ENCODE measurements at regions not wholly inside any gene's neighbourhood (a gene's known extent, or its start where the extent isn't known, plus 50 kb on each side); places are given as distances from the start of the nearest gene placed in this dataset.
"Not testable (repeated sequence)": the region's sequence is repeated elsewhere in the genome, so short reads cannot be mapped to it uniquely, and the experiment has no call there.

DNA sequence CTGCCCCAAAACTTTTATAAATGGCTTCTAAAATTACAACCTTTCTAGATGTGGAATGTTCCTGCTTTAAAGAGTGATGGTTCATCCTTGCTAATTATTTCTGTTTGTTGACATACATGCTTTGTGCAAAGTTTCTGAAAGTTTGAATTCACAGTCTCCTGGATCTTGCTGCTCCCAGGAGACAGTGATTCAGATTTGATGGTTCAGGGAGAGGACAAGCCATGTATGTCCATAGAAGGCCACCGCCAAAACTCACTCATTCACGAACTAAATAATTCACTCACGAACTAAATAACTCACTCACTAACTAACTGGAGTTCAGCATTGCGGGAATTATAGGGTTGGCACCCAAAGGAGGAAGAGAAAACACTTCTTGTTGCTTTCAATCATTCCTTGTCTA lies 416.5 kb upstream of the ZEB2 start:
- DNase-seq (ENCODE audit: low read depth), result no peak
- H3K4me3 ChIP-seq (ENCODE audit: low read depth, low read length), result no peak overlapping the region

DNA sequence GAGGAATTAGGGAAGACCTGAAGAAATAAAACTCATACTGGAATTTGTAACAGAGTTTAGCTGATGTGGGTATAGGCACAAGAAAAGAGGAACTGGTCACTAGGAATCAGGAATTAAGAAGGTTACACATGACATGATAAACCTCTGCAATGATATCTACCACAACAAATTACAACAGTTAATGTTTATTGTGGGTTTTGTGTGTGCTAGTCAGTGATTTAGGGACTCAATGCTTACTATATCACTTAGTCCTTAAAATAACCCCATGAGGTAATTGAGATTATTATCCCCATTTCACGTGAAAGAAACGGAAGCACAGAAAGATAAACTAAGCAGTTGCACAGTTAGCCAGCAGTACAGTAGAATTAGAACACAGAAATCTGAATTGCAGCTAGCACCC lies 415.8 kb upstream of the ZEB2 start:
- no peak for DNase-seq (ENCODE audit: low read depth)
- no peak overlapping the region for H3K4me3 ChIP-seq (ENCODE audit: low read depth, low read length)

GRCh38 chr2:144935191-144935590 lies 415.3 kb upstream of the ZEB2 start:
- DNase-seq (ENCODE audit: low read depth), result no peak
- no peak overlapping the region for H3K4me3 ChIP-seq (ENCODE audit: low read depth, low read length)

- no peak overlapping the region for H3K4me3 ChIP-seq (ENCODE audit: low read depth, low read length)
- DNase-seq (ENCODE audit: low read depth), result no peak
Measured at GRCh38 chr2:144931960-144932359, 412.0 kb upstream of the ZEB2 start.

DNA sequence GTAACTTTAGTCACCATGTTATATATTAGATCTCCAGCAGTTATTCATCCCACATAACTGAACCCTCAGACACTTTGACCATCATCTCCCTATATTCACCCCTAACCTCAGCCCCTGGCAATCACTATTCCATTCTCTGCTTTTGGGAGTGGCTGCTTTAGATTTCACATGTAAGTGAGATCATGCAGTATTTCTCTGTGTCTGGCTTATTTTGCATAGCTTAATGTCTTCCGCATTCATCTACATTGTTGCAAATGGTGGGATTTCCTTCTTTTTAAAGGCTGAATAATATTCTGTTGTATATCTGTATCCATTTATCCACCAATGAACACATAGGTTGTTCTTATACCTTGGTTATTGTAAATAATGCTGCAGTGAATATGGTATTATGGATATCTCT lies 411.6 kb upstream of the ZEB2 start:
- H3K4me3 ChIP-seq (ENCODE audit: low read depth, low read length), result no peak overlapping the region

GRCh38 chr2:144927429-144927828 lies 407.5 kb upstream of the ZEB2 start:
- H3K4me3 ChIP-seq (ENCODE audit: low read depth, low read length), result no peak overlapping the region
- DNase-seq (ENCODE audit: low read depth), result no peak

More for the DNA sequence above, 411.6 kb upstream of the ZEB2 start:
- no peak for DNase-seq (ENCODE audit: low read depth)

- DNase-seq (ENCODE audit: low read depth), result no peak
- H3K4me3 ChIP-seq (ENCODE audit: low read depth, low read length), result no peak overlapping the region
Measured at GRCh38 chr2:144925886-144926285, 406.0 kb upstream of the ZEB2 start.

DNA sequence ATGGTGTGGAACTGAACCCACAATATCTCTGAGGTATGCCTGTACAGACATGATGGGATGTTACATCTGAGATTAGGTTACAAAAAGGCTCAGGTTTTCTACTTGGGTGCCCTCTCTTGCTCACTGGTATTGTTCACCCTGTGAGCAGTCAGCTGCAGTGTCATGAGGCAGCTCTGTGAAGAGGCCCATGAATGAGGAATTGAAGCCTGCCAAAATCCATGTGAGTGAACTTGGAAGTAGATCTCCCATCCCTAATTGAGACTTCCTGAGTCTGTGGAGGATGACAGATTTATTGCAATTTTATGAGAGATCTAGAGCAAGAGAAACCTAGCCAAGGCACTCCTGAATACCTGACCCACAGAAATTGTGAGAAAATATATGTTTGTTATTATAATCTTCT lies 404.9 kb upstream of the ZEB2 start:
- no peak for DNase-seq (ENCODE audit: low read depth)
- H3K4me3 ChIP-seq (ENCODE audit: low read depth, low read length), result no peak overlapping the region

DNA sequence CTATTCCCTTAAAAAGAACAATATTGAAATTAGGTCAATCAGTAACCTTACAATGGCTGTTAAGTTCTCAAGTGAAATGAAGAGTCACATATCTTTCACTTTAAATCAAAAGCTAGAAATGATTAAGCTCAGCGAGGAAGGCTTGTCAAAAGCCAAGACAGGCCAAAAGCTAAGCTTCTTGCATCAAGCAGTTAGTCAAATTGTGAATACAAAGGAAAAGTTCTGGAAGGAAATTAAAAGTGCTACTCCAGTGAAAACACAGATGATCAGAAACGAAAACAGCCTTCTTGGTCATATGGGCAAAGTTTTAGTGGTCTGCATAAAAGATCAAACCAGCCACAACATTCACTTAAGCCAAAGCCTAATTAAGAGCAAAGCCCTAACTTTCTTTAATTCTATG lies 402.6 kb upstream of the ZEB2 start:
- no peak overlapping the region for H3K4me3 ChIP-seq (ENCODE audit: low read depth, low read length)

GRCh38 chr2:144920755-144921530 lies 401.0 kb upstream of the ZEB2 start:
- no peak for DNase-seq (ENCODE audit: low read depth)
- H3K4me3 ChIP-seq (ENCODE audit: low read depth, low read length), result no peak overlapping the region

More for the DNA sequence above, 402.6 kb upstream of the ZEB2 start:
- no peak for DNase-seq (ENCODE audit: low read depth)

- no peak for DNase-seq (ENCODE audit: low read depth)
- no peak overlapping the region for H3K4me3 ChIP-seq (ENCODE audit: low read depth, low read length)
Measured at GRCh38 chr2:144914622-144915318, 394.9 kb upstream of the ZEB2 start.

- no peak overlapping the region for H3K4me3 ChIP-seq (ENCODE audit: low read depth, low read length)
Measured at GRCh38 chr2:144914113-144914512, 394.2 kb upstream of the ZEB2 start.

GRCh38 chr2:144912206-144912605 lies 392.3 kb upstream of the ZEB2 start:
- DNase-seq (ENCODE audit: low read depth), result no peak
- no peak overlapping the region for H3K4me3 ChIP-seq (ENCODE audit: low read depth, low read length)

More at GRCh38 chr2:144914113-144914512, 394.2 kb upstream of the ZEB2 start:
- no peak for DNase-seq (ENCODE audit: low read depth)

DNA sequence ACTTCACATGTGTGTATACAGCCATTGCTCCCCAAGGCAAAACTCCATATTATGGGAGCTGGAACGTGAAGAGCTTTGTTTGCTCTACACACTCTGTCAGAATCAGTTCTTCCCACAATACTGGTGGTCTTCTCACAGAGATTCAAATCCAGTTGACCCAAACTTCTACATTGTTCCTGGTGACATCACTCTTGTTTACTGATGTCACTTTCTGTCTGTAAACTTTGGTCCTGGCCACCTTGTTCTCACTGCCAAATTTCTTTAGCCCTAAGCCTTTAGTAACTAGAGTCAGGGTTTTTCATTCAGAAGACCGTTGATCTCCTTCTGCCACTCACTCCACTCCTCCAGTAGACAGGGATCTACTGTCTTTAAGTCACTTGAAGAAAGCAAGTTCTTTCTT lies 386.0 kb upstream of the ZEB2 start:
- H3K4me3 ChIP-seq (ENCODE audit: low read depth, low read length), result no peak overlapping the region
- no peak for DNase-seq (ENCODE audit: low read depth)

GRCh38 chr2:144904612-144905011 lies 384.7 kb upstream of the ZEB2 start:
- DNase-seq (ENCODE audit: low read depth), result no peak
- H3K4me3 ChIP-seq (ENCODE audit: low read depth, low read length), result no peak overlapping the region

DNA sequence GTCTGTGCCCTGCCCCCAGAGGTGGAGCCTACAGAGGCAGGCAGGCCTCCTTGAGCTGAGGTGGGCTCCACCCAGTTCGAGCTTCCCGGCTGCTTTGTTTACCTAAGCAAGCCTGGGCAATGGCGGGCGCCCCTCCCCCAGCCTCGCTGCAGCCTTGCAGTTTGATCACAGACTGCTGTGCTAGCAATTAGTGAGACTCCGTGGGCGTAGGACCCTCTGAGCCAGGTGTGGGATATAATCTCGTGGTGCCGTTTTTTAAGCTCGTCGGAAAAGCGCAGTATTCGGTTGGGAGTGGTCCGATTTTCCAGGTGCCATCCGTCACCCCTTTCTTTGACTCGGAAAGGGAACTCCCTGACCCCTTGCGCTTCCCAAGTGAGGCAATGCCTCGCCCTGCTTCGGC lies 383.1 kb upstream of the ZEB2 start:
- H3K4me3 ChIP-seq (ENCODE audit: low read depth, low read length); DNase-seq (ENCODE audit: low read depth): not testable (repeated sequence)

GRCh38 chr2:144901386-144901785 lies 381.5 kb upstream of the ZEB2 start:
- DNase-seq (ENCODE audit: low read depth); H3K4me3 ChIP-seq (ENCODE audit: low read depth, low read length): not testable (repeated sequence)

- DNase-seq (ENCODE audit: low read depth), result no peak
- H3K4me3 ChIP-seq (ENCODE audit: low read depth, low read length), result no peak overlapping the region
Measured at GRCh38 chr2:144896341-144896740, 376.4 kb upstream of the ZEB2 start.

GRCh38 chr2:144894612-144895599 lies 375.0 kb upstream of the ZEB2 start:
- no peak for DNase-seq (ENCODE audit: low read depth)
- no peak overlapping the region for H3K4me3 ChIP-seq (ENCODE audit: low read depth, low read length)

DNA sequence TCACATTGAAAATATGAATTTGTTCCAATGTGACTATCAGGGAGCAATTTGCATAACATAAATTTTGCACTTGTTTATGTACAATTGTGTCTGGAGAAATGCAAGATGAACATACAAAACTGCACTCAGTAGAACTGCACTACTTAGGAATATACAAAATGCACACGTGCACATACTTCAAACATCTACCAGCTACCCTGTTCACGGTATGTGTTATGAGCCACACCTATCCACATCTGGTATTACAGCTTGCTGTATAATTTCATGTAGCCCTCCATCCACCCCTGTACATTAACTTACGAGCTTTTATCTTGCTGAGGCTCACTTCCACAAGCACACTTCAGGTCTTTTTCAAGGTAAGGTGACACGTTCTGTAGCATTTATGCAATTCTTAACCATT lies 373.5 kb upstream of the ZEB2 start:
- no peak for DNase-seq (ENCODE audit: low read depth)
- no peak overlapping the region for H3K4me3 ChIP-seq (ENCODE audit: low read depth, low read length)

Measured in skeletal muscle cell (primary cell).